ENCODE measurements at regions not wholly inside any gene's neighbourhood (a gene's known extent, or its start where the extent isn't known, plus 50 kb on each side); places are given as distances from the start of the nearest gene placed in this dataset.

GRCh38 chr5:168151041-168151440 is 140.4 kb upstream of the WWC1 start:
- Histone ChIP-seq H3K9me3 (replicated peaks in 1 of 2; ENCODE audit: control insufficient read depth in 1 of 2, insufficient read depth in 1 of 2, low read length in 2 of 2) (no peaks in the 10 kb centered on the region), H2AFZ (ENCODE audit: insufficient read depth, low read depth, low read length, poor library complexity, severe bottlenecking) (no peak overlapping the region), H3K9ac (ENCODE audit: insufficient read depth, low read length, poor library complexity, severe bottlenecking) (no peak overlapping the region), H3K27ac (ENCODE audit: low read depth in 1 of 2, low read length in 2 of 2) (no peak overlapping the region), H4K20me1 (ENCODE audit: insufficient read depth, low read length) (no peaks in the 10 kb centered on the region), H3K36me3 (replicated peaks in 1 of 2; ENCODE audit: control insufficient read depth in 1 of 2, insufficient read depth in 2 of 2, low read length in 2 of 2) (no peaks in the 10 kb centered on the region), H3K4me2 (replicated peaks; ENCODE audit: extremely low read depth, low read length, poor library complexity, severe bottlenecking) (no peak overlapping the region), H3K4me1 (ENCODE audit: control insufficient read depth in 1 of 2, insufficient read depth in 2 of 2, low read length in 2 of 2) (peaks cover 3% of the 10 kb centered on the region in 2 donors), H3K4me3 (replicated peaks in 1 of 3; ENCODE audit: low read depth in 2 of 3, low read length in 3 of 3) (no peak overlapping the region), H3K79me2 (ENCODE audit: insufficient read depth, low read length) (no peaks in the 10 kb centered on the region), H3K27me3 (ENCODE audit: control insufficient read depth in 2 of 2, insufficient read depth in 2 of 2, low read length in 2 of 2) (no peaks in the 10 kb centered on the region)
- TF ChIP-seq CTCF (IDR thresholded peaks at IDR 0.05), result no peak
- Mint-ChIP-seq H3K27me3 (ENCODE audit: low read depth in 3 of 3) (peaks cover 0 to 6% (median 4%) of the 10 kb centered on the region in 3 donors), H3K27ac (peak overlapping the region in 1 of 7 donors; percentile 12), H3K4me3 (no peak overlapping the region), H3K4me1 (peaks cover 3% of the 10 kb centered on the region), H3K9me3 (no peaks in the 10 kb centered on the region), H3K36me3 (no peaks in the 10 kb centered on the region)
- 87% methylated on average over 5 of the region's 6 CpGs for whole genome bisulfite sequencing (ENCODE audit: insufficient coverage)
- intact Hi-C loops (cut with micrococcal nuclease), result no loop called here
- DNase-seq, result no peak

- Mint-ChIP-seq H3K4me3 (no peak overlapping the region), H3K9me3 (no peaks in the 10 kb centered on the region), H3K27ac (no peak overlapping the region), H3K36me3 (no peaks in the 10 kb centered on the region), H3K4me1 (no peaks in the 10 kb centered on the region), H3K27me3 (ENCODE audit: low read depth in 3 of 3) (peaks cover 1 to 9% (median 4%) of the 10 kb centered on the region in 3 donors)
- H2AFZ ChIP-seq (ENCODE audit: insufficient read depth, low read depth, low read length, poor library complexity, severe bottlenecking), result no peak overlapping the region
- H3K79me2 ChIP-seq (ENCODE audit: insufficient read depth, low read length), result no peaks in the 10 kb centered on the region
- 92% methylated on average over 1 of the region's 3 CpGs for WGBS (ENCODE audit: insufficient coverage)
- H3K4me3 ChIP-seq (replicated peaks in 1 of 3; ENCODE audit: low read depth in 2 of 3, low read length in 3 of 3), result no peak overlapping the region
- no peaks in the 10 kb centered on the region for H3K36me3 ChIP-seq (replicated peaks in 1 of 2; ENCODE audit: control insufficient read depth in 1 of 2, insufficient read depth in 2 of 2, low read length in 2 of 2)
- H3K4me1 ChIP-seq (ENCODE audit: control insufficient read depth in 1 of 2, insufficient read depth in 2 of 2, low read length in 2 of 2), result no peaks in the 10 kb centered on the region
- intact Hi-C loops (cut with micrococcal nuclease), result no loop called here
- H3K4me2 ChIP-seq (replicated peaks; ENCODE audit: extremely low read depth, low read length, poor library complexity, severe bottlenecking), result no peak overlapping the region
- no peak for DNase-seq
- no peaks in the 10 kb centered on the region for H4K20me1 ChIP-seq (ENCODE audit: insufficient read depth, low read length)
- H3K9me3 ChIP-seq (replicated peaks in 1 of 2; ENCODE audit: control insufficient read depth in 1 of 2, insufficient read depth in 1 of 2, low read length in 2 of 2), result no peaks in the 10 kb centered on the region
- no peak overlapping the region for H3K9ac ChIP-seq (ENCODE audit: insufficient read depth, low read length, poor library complexity, severe bottlenecking)
- H3K27ac ChIP-seq (ENCODE audit: low read depth in 1 of 2, low read length in 2 of 2), result no peak overlapping the region
- H3K27me3 ChIP-seq (ENCODE audit: control insufficient read depth in 2 of 2, insufficient read depth in 2 of 2, low read length in 2 of 2), result no peaks in the 10 kb centered on the region
- TF ChIP-seq CTCF (IDR thresholded peaks at IDR 0.05), result no peak
Measured at GRCh38 chr5:168152660-168153059, 138.8 kb upstream of the WWC1 start.

All from CD14-positive monocyte (primary cell).